ENCODE measurements at regions not wholly inside any gene's neighbourhood (a gene's known extent, or its start where the extent isn't known, plus 50 kb on each side); places are given as distances from the start of the nearest gene placed in this dataset.
"Not testable (repeated sequence)": the region's sequence is repeated elsewhere in the genome, so short reads cannot be mapped to it uniquely, and the experiment has no call there.

DNA sequence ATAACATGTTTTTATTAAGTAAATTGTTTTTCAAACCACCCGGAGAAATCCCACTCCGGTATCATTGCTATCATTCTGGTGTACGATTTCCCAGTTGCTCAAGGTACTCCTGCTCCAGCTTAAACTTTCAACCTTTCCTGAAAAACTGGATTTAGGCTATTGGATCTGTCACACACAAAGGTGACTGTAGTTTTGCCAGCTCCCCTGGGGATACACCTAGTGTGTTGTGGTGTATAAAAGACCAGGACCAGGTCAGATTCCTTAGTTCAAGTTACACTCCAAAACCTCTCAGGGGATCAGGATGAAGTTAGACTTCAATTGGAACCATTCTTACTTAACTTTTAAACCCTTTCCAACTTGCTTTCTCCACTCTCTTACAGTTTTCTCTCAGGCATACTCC is 303.9 kb downstream of the NOVA1 start:
- no peak for DNase-seq

GRCh38 chr14:26289891-26290486 is 307.8 kb downstream of the NOVA1 start:
- DNase-seq = no peak

DNA sequence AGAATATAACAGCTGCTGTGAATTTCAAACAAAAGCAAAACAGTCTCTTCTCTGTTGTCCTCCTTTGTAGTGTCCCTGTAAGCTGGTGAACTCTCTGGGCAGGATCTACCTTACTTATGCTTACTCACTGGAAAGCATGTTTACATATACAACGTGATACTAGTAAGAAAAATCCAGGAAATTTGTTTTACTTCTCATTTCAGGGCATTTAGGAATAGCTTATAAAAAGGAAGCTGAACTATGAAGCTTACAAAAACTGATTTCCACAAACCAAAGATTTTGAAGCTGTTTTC is 311.0 kb downstream of the NOVA1 start:
- no peak for DNase-seq

DNA sequence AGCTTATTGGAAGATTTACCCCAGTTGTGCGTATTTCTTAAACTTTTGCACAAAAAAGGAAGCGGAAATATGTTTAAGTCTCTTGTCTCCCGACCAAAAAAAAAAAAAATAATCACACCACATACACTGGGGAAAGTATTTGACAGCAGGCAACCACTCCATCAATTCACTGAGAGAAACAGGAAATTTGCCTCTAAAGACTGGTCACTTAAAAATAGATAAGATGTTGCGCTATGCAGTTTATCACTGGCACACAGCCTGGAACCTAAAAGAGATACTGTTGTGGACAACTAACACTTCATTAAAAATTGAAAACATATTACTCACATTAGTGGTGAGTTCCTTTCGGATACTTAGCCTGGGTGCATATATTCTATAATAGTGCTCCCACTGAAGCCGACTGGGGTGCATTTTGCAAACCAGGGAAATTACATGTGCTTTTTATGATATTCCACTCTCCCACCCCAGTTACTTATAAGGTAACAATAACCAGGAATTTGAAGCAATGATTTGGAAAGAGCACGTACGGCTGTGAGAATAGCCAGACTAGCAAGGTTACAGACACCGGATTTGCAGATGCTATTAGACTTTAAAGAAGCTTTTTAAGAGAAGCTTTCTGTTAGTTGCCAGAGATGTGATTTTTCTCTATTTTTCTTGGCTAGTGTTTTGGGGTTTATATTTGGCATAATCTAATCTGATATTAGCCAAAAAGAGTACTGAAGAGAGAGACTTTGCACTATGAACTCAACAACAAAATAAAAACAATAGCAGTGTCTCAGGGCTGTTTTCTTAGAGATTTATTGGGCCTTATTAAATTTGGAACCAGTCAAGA is 311.5 kb downstream of the NOVA1 start:
- no peak for DNase-seq

DNA sequence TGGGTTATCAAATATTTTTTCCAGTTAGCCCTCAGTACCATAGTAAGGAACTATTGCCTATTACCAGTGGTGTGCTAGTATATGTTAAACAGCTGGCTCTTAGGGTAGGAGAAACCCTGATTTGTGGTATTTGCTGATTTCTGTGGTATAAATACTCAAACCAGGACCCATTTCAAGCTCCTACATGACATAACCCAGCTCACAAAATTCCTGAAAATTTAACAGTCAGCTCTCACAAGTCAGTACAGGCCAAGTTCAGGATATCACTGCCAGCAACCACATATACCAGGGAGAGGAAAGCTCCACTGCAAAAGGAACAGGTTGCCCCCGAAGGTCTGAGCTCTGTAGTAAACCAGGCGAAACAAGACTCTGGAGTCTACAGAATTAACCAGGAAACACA is 315.3 kb downstream of the NOVA1 start:
- no peak for DNase-seq

GRCh38 chr14:26282011-26282410 is 315.8 kb downstream of the NOVA1 start:
- DNase-seq = not testable (repeated sequence)

- DNase-seq = no peak
Measured at GRCh38 chr14:26281280-26281998, 316.4 kb downstream of the NOVA1 start.

GRCh38 chr14:26276757-26277156 is 321.1 kb downstream of the NOVA1 start:
- peak; percentile 21 for DNase-seq

DNA sequence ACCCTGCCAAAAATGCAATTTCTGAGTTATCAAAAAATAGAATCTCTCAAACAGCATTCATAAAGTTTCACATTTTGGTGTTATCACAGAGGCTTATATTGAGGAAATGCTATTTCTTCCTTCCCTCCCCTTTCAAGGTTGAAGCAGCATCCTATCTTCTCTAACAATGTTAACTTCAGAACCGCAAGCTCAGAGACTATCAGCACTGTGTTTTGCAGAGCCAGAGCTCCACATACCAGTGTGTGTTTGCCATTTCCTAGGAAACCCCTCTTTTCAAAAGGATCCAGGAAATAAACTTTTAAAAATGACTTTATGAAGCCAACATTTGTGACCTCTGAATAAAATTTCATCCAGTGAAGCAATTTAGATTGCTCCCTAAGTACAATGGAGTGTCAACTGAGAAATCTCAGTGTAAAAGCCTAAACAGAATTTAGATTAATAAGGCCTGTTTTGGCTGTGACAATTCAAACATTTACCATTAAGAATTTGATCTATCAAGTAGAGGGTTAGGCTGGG is 332.6 kb downstream of the NOVA1 start:
- DNase-seq = peak; percentile 16

- no peak for DNase-seq
Measured at GRCh38 chr14:26261368-26262122, 336.3 kb downstream of the NOVA1 start.

GRCh38 chr14:26255213-26255612 is 342.6 kb downstream of the NOVA1 start:
- peak; percentile 16 for DNase-seq

DNA sequence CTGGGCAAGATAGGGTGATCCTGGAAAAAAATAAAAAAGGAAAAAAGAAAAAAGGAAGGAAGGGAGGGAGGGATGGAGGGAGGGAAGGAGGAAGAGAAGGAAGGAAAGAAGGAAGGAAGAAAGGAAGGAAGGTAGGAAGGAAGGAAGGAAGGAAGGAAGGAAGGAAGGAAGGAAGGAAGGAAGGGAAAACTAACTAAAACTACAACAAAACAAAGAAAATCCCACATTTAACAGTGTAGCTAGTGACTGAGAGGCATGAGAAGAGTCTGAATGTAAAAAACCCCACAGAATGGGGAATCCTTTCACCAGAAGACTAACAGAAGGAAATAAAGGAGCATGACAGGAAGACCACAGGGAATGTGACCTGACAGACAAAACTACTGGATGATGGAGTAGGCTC is 345.7 kb downstream of the NOVA1 start:
- DNase-seq = no peak

- no peak for DNase-seq
Measured at GRCh38 chr14:26233118-26233517, 364.7 kb downstream of the NOVA1 start.

DNA sequence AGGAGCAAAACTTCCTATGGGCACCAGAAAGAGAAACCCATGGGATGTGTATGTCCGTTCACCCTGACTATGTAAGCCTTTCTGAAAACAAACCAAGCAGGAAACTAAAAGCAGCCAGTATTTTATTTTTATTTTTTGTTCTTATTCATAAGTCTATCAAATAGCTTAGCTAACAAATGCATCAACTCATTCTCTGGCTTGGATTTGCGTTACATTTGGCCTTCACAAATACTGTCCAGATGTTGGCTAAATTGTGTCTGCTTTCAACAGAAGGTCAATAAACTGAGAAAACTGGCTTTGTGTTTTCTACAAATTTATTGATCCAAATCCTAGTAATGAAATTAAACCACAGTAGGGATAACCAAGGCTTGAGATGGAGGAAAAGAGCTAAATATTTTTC is 379.0 kb downstream of the NOVA1 start:
- no peak for DNase-seq

DNA sequence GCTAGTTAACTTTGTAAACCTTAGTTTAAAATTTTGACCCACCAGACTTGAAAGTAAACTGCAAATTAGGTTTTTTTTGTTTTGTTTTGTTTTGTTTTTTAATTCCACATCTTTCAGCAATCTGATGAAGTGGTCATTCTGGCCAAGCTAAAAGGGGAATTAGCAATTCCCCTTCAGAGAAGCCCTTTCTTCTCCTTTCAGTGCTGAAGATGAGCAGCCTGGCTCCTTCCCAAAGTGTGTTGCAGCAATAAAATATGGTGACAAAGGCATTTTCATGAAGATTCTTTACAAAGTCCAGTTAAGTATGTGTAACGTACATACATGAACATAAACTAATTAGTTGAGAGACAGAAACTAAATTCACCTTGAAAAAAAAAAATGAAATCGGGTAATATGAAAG is 380.1 kb downstream of the NOVA1 start:
- DNase-seq = no peak

DNA sequence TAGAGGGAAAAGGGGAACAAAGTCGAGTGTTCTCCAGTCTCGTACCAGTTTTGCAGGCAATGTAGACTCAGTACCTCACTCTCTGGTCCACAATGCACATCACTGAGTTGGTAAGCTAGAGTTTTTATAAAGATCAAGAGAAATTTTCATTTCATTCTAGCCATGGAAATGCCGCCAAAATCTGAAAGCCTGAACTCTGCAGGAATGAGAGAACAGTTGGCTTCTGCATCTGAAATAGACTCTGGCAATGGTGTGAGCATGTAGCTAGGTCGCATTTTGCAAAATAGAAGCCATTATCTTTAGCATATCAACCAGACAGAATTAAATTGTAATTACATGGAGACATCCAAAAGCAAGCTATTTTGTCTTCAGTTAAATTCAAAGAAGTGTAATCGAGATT is 381.0 kb downstream of the NOVA1 start:
- no peak for DNase-seq

DNA sequence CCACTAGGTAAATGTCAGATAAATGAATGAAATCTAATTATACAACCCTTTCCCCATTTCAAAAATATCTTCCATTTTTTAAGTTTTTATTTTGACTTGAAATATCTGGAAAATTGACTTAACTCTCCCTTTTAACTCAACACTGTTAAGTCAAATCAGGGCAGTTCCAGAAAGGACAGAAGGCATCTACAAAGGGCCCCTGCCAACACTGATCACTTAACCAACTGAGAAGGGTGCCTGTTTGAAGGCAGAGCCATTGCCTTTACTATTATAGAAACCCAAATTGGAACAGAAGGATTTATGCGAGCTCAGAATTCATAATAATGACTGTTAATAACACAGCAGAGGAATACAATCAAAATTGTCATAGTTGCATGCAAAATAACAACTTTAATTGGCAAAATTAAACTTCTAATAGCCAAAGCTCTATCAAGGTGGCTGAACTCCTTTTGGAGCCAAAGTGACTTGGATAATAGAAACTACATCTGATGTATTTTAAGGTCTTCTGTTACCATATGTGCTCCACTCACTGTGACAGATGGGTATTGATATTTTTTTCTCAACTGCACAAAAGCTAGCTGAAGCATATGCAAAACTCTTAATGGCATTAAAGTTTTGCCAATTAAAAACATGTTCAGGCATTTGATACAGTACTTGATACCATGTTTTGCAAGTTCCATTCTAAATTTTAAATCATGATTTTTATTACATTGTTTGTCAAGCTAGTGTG is 383.8 kb downstream of the NOVA1 start:
- no peak for DNase-seq

- no peak for DNase-seq
Measured at GRCh38 chr14:26209699-26210098, 388.1 kb downstream of the NOVA1 start.

DNA sequence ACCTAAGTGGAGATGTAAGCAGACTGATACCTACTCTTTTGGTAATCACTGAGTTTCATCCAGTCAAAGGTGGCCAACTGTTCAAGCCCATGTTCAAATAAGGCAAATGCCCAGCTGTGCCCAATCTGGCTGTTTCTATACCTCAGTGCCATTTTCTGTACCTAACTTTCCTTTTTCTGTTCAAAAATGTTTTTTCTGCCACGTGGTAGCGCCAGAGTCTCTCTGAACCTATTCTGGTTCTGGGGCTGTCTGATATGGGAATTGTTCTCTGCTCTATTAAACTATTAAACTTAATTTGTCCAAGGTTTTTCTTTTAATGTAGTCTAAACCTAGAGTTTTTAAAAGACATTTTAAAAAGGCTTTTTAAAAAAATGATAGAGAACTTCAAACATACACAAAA is 391.2 kb downstream of the NOVA1 start:
- no peak for DNase-seq

DNA sequence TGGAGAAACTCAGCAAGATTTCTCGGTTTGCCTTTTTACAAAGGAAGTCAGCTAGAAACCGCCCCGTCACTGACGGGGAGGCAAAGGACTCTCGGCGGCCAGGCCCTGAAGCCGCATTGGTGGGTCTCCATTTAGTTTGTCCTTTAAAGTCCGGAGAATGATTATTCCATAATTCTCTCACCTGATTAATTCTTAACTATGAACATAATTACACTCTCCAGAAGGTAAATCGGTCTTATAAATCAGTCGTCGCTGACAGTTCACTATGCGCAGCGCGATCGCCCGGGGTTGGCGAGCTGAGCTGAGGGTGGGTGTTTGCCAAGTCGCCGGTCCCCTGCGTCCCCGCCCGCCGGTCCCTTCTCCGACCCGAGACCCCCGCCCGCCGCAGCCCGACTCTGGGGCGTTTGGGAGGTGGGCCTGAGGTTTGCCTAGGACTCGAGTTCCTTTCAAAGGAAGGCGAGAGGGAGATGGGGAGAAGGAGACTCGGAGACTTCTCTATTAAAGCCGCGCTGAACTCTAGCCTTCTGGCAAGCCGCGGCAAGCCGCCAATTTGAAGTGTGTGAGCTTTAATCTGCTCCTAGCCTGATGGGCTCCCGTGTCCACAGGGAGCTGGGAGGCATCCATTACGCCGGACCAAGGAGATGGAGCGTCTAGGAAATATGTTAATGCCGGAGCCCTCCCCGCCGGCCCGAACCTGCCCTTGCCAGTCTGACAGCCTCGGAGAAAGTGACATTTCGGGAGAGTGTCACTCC is 392.9 kb downstream of the NOVA1 start:
- no peak for DNase-seq

- DNase-seq = no peak
Measured at GRCh38 chr14:26204366-26204727, 393.5 kb downstream of the NOVA1 start.

- DNase-seq = no peak
Measured at GRCh38 chr14:26200687-26201086, 397.1 kb downstream of the NOVA1 start.
